GM23248 (cell line): ENCODE measurements at regions not wholly inside any gene's neighbourhood (a gene's known extent, or its start where the extent isn't known, plus 50 kb on each side); places are given as distances from the start of the nearest gene placed in this dataset.

Source experiments
- DNase-seq: peaks from one replicate; pipeline ENCODE4 v3.0.0-alpha.2; 2015
- H2AFZ ChIP-seq: fragments of 200-600 bp; sonication (generic); 2 replicates; pipeline ENCODE4 v1.6.1; 2016; ENCODE audit warnings: antibody characterized with exemption
- H3F3A ChIP-seq: fragments of 200-600 bp; sonication (generic); 2 replicates; pipeline ENCODE4 v1.6.1; 2016; ENCODE audit warnings: mild to moderate bottlenecking, antibody characterized with exemption, mixed run types; ENCODE audit not compliant: insufficient read depth
- H3K27ac ChIP-seq: fragments of 200-600 bp; sonication (generic); 2 replicates; pipeline ENCODE4 v1.5.1; 2016; ENCODE audit warnings: mild to moderate bottlenecking
- H3K27me3 ChIP-seq: fragments of 200-600 bp; sonication (generic); replicated peaks from 2 replicates; pipeline ENCODE4 v1.6.1; 2016; ENCODE audit warnings: mild to moderate bottlenecking; ENCODE audit not compliant: insufficient read depth
- H3K36me3 ChIP-seq: fragments of 200-600 bp; sonication (generic); 2 replicates; pipeline ENCODE4 v1.6.1; 2016; ENCODE audit warnings: low read depth, mild to moderate bottlenecking
- H3K4me1 ChIP-seq: fragments of 200-600 bp; sonication (generic); 2 replicates; pipeline ENCODE4 v1.6.1; 2016; ENCODE audit warnings: mild to moderate bottlenecking; ENCODE audit not compliant: insufficient read depth
- H3K4me2 ChIP-seq: fragments of 200-600 bp; sonication (generic); one replicate; pipeline ENCODE4 v1.6.1; 2016; ENCODE audit warnings: mild to moderate bottlenecking; ENCODE audit not compliant: unreplicated experiment
- H3K4me3 ChIP-seq: fragments of 200-600 bp; sonication (generic); 2 replicates; pipeline ENCODE4 v1.5.1; 2016; ENCODE audit warnings: mild to moderate bottlenecking
- H3K79me2 ChIP-seq: fragments of 200-600 bp; sonication (generic); 2 replicates; pipeline ENCODE4 v1.6.1; 2016; ENCODE audit warnings: mild to moderate bottlenecking; ENCODE audit not compliant: insufficient read depth
- H3K9ac ChIP-seq: fragments of 200-600 bp; sonication (generic); 2 replicates; pipeline ENCODE4 v1.6.1; 2016; ENCODE audit warnings: mild to moderate bottlenecking
- H3K9me2 ChIP-seq: fragments of 200-600 bp; sonication (generic); 2 replicates; pipeline ENCODE4 v1.6.1; 2016; ENCODE audit warnings: mixed run types, mild to moderate bottlenecking, moderate library complexity; ENCODE audit not compliant: insufficient read depth
- H3K9me3 ChIP-seq: fragments of 200-600 bp; sonication (generic); one replicate; pipeline ENCODE4 v1.6.1; 2017; ENCODE audit warnings: low read depth
- H4K20me1 ChIP-seq: fragments of 200-600 bp; sonication (generic); 2 replicates; pipeline ENCODE4 v1.6.0; 2016; ENCODE audit not compliant: insufficient read depth
- EZH2 ChIP-seq: fragments of 200-600 bp; sonication (generic); IDR thresholded peaks from 2 replicates; pipeline ENCODE4 v1.6.1; 2018; ENCODE audit warnings: antibody characterized with exemption, mild to moderate bottlenecking; ENCODE audit not compliant: insufficient read depth, poor library complexity, severe bottlenecking
- EZH2phosphoT487 ChIP-seq: fragments of 200-600 bp; sonication (generic); IDR thresholded peaks from 2 replicates; pipeline ENCODE4 v1.6.1; 2018; ENCODE audit warnings: antibody characterized with exemption, moderate library complexity, mild to moderate bottlenecking, low read depth; ENCODE audit not compliant: insufficient read depth
- WGBS, 2 experiments: methylation state at CpG; one replicate each; pipeline ENCODE4 v1.1.6; 2015 to 2017; ENCODE audit warnings: low lambda C conversion rate in 2 of 2, low coverage in 1 of 2; ENCODE audit errors: missing lambda C conversion rate in 2 of 2; 5-methylcytosine and 5-hydroxymethylcytosine counted together
- in situ Hi-C: fragments of 300-500 bp; cut with MboI; formaldehyde crosslinking; loops from 2 replicates; pipeline ENCODE4 v1.15.0; 2020

DNA sequence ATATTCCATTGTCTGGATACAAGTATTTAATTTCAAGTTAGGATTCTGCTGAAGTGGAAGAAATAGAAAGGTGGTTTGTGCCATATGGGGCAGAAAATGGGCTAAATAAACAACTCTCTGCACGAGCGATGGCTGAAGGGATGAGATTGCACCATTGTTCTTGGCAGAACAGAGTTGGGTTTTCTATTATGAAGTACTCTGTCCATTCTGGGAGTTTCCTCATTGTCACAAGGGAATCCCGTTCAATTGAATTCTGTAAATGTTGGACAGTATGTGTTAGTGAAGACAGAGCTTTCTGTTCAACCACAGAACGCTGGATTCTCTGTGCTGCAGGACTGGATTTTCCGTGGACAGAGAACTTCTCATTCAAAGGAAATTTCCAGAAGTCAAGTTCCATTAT, 345.5 kb upstream of the PRICKLE1 start:
- no peaks in the 10 kb centered on the region for H3K36me3 ChIP-seq
- no peak overlapping the region for H3K4me3 ChIP-seq
- no peaks in the 10 kb centered on the region for H3K9me3 ChIP-seq
- H3K27me3 ChIP-seq: no peaks in the 10 kb centered on the region
- no peak for DNase-seq
- peaks cover 15% of the 10 kb centered on the region; the same call in 1 of the 2 replicates for H3K4me1 ChIP-seq
- WGBS, 2 experiments: 83 to 87% methylated on average over 5 of the region's 5 CpGs
- H3K4me2 ChIP-seq: no peak overlapping the region
- no peaks in the 10 kb centered on the region for H3K9me2 ChIP-seq
- no peaks in the 10 kb centered on the region for H4K20me1 ChIP-seq
- TF ChIP-seq EZH2 (no peak), EZH2phosphoT487 (no peak)
- no peak overlapping the region for H3K9ac ChIP-seq
- no peak overlapping the region for H2AFZ ChIP-seq
- in situ Hi-C loops: no loop called here
- peaks cover 20% of the 10 kb centered on the region; the same call in 1 of the 2 replicates for H3F3A ChIP-seq
- no peaks in the 10 kb centered on the region for H3K79me2 ChIP-seq
- no peak overlapping the region for H3K27ac ChIP-seq

DNA sequence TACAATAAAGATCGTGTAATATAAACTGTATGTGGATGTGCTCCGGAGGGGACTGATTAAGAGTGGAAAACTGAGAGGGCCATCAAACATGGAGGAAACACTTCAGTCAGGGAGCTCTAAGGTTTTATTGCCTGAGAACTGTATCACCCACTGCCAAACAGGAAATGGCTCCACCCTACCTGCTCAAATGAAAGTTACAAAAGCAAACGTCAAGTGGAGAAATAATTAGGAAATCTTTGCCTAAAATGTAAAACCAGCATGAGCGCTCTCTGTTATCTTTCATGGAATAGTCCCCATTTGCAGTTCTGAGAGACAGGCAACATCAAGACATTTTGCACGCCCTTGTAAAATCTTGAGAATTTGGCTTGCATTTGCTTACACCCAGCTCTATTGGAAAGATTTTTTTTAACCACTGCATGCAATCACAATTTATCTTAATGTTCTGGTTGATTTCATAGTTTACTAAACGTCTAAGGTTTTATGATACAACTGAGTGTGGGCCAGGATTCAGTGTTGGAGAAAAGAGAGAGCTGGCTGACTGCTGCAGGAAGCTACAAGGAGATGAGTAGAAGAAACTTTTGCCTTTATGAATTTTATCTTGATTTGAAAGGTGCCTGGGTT, 344.0 kb upstream of the PRICKLE1 start:
- no peaks in the 10 kb centered on the region for H4K20me1 ChIP-seq
- peaks cover 15% of the 10 kb centered on the region; the same call in 1 of the 2 replicates for H3K4me1 ChIP-seq
- no peak for DNase-seq
- no peaks in the 10 kb centered on the region for H3K9me3 ChIP-seq
- no peak overlapping the region for H3K4me2 ChIP-seq
- no peaks in the 10 kb centered on the region for H3K79me2 ChIP-seq
- in situ Hi-C loops: no loop called here
- TF ChIP-seq EZH2phosphoT487 (no peak), EZH2 (no peak)
- H3F3A ChIP-seq: peaks cover 20% of the 10 kb centered on the region; the same call in 1 of the 2 replicates
- no peaks in the 10 kb centered on the region for H3K27me3 ChIP-seq
- no peak overlapping the region for H3K4me3 ChIP-seq
- H3K9ac ChIP-seq: no peak overlapping the region
- 0 out of 2 replicates have a peak overlapping the region, but pooled peaks have one; percentile 12 for H2AFZ ChIP-seq
- no peaks in the 10 kb centered on the region for H3K9me2 ChIP-seq
- H3K36me3 ChIP-seq: no peaks in the 10 kb centered on the region
- no peak overlapping the region for H3K27ac ChIP-seq
- 55 to 60% methylated on average over 6 of the region's 6 CpGs for WGBS, 2 experiments

DNA sequence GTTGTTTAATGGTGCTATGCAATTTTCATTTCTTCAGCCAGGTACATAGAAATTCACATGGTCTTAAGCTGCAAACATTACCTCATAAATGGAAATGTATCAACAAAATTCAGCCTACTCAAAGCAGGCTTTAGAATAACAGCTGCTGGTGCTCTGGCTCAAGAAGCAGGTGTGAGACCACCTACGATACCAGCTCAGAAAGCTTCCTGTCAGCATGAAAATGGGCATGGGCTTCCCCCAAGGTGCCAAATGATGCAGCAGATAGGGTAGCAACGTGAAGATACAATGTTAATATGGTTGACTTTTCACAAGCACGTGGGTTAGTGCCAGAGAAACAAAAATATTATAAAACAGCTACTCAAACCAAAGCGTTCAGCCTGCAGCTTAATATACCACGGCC, 343.4 kb upstream of the PRICKLE1 start:
- Histone ChIP-seq H3K4me3 (no peak overlapping the region), H3K4me1 (peaks cover 15% of the 10 kb centered on the region; the same call in 1 of the 2 replicates), H3K9me2 (no peaks in the 10 kb centered on the region), H3F3A (peaks cover 19% of the 10 kb centered on the region; the same call in 1 of the 2 replicates), H3K9ac (no peak overlapping the region), H3K27me3 (no peaks in the 10 kb centered on the region), H4K20me1 (no peaks in the 10 kb centered on the region), H3K27ac (no peak overlapping the region), H3K9me3 (no peaks in the 10 kb centered on the region), H3K4me2 (no peak overlapping the region), H3K36me3 (no peaks in the 10 kb centered on the region), H3K79me2 (no peaks in the 10 kb centered on the region), H2AFZ (no peak overlapping the region)
- no peak for DNase-seq
- WGBS, 2 experiments: 68% methylated on average over 5 of the region's 5 CpGs
- in situ Hi-C loops: no loop called here
- TF ChIP-seq EZH2phosphoT487 (no peak), EZH2 (no peak)

DNA sequence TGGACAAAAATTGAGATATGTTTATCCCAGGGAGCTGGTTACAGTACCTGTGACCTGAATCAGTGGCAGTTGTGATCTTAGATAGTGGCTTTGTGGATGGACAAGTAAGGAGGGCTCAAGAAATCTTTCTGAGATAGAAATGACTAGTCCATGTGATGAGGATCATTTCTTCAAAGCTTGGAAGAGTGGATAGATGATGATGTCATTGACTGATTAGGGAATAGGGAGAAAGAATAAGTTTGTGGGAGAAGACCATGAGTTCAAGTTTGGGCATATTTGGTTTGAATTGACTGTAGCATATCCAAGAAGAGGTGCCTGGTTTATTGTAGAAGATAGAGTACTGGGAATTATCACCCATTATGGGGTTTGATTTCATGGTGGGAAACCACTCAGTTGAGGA, 336.7 kb upstream of the PRICKLE1 start:
- no peaks in the 10 kb centered on the region for H3K9me2 ChIP-seq
- H2AFZ ChIP-seq: no peak overlapping the region
- H3K9me3 ChIP-seq: no peaks in the 10 kb centered on the region
- H3K4me2 ChIP-seq: no peak overlapping the region
- H4K20me1 ChIP-seq: no peaks in the 10 kb centered on the region
- no peaks in the 10 kb centered on the region for H3K27me3 ChIP-seq
- H3K79me2 ChIP-seq: no peaks in the 10 kb centered on the region
- DNase-seq: no peak
- peaks cover 14% of the 10 kb centered on the region for H3K4me1 ChIP-seq
- H3K36me3 ChIP-seq: no peaks in the 10 kb centered on the region
- no peak for TF ChIP-seq EZH2phosphoT487
- TF ChIP-seq EZH2: no peak
- in situ Hi-C loops: no loop called here
- H3K4me3 ChIP-seq: no peak overlapping the region
- peaks cover 15% of the 10 kb centered on the region for H3F3A ChIP-seq
- H3K27ac ChIP-seq: no peak overlapping the region
- H3K9ac ChIP-seq: no peak overlapping the region
